ENCODE measurements at regions not wholly inside any gene's neighbourhood (a gene's known extent, or its start where the extent isn't known, plus 50 kb on each side); places are given as distances from the start of the nearest gene placed in this dataset.

DNA sequence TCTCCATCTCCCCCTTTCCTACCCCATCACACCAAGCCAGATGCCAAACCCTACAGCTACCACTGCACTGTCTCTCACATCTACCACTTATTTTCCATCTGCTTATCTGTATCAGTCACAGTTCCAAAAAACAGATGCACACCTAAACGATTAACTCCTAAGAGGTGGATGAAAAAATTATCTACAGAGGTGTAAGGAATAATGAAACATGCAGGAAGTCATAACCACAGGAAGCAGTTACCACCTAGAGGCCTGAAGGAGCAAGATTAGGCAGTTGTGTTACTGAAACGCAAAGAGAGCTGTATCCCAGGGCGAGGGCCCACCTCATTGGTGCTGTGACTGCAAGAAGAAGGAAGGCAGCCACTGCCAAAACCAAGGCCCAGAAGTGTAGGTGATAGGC, 87.8 kb upstream of the FAM241A start:
- DNase-seq (ENCODE audit: low read depth, low spot score) (no peak), FAIRE-seq (no peak)
- Histone ChIP-seq H3K4me2 (ENCODE audit: insufficient read depth, low read length) (no peak overlapping the region), H3K27me3 (ENCODE audit: control insufficient read depth in 2 of 2, insufficient read depth in 2 of 2, low read length in 2 of 2) (no peaks in the 10 kb centered on the region), H3K4me1 (ENCODE audit: control insufficient read depth, extremely low read depth, insufficient read depth, low read length) (peaks cover 9% of the 10 kb centered on the region), H3K27ac (ENCODE audit: insufficient read depth, low read depth, low read length) (no peak overlapping the region), H3K79me2 (ENCODE audit: control insufficient read depth, insufficient read depth, low read length) (no peaks in the 10 kb centered on the region), H3K4me3 (replicated peaks in 1 of 3; ENCODE audit: insufficient read depth in 1 of 3, low read depth in 1 of 3, low read length in 3 of 3) (no peak overlapping the region), H3K9ac (replicated peaks; ENCODE audit: extremely low read depth, insufficient read depth, low read length) (no peak overlapping the region), H4K20me1 (replicated peaks; ENCODE audit: control insufficient read depth, extremely low read depth, insufficient read depth, low read length) (no peaks in the 10 kb centered on the region), H2AFZ (ENCODE audit: low read depth, low read length) (no peak overlapping the region), H3K9me3 (replicated peaks; ENCODE audit: control insufficient read depth, insufficient read depth, low read length) (no peaks in the 10 kb centered on the region), H3K36me3 (ENCODE audit: control insufficient read depth in 2 of 2, extremely low read depth in 1 of 2, insufficient read depth in 2 of 2, low read length in 2 of 2) (no peaks in the 10 kb centered on the region), H3K9me1 (replicated peaks; ENCODE audit: control insufficient read depth, extremely low read depth, insufficient read depth, low read length) (no peaks in the 10 kb centered on the region)
- ChIA-PET CTCF (interaction anchor here (1.0 kb wide), 1 partner anchor 201 kb away, joined by 3 read pairs; no protein-coding TSS in a partner anchor), POLR2A (no interaction called here)
- dilution Hi-C loops (cut with MboI; ENCODE audit: extremely low pct_ligation_motif_present, low sequenced_read_pairs) = no loop called here
- TF ChIP-seq POLR2AphosphoS5 (IDR thresholded peaks at IDR 0.05; ENCODE audit: insufficient read depth, low read depth, low read length) = no peak
- no peak for TF ChIP-seq POLR2A (IDR thresholded peaks at IDR 0.05; ENCODE audit: low read depth, low read length)
- no peak for TF ChIP-seq MYC (IDR thresholded peaks at IDR 0.05; ENCODE audit: low read depth, low read length)
- TF ChIP-seq, protein P1, sequence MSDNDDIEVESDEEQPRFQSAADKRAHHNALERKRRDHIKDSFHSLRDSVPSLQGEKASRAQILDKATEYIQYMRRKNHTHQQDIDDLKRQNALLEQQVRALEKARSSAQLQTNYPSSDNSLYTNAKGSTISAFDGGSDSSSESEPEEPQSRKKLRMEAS (IDR thresholded peaks at IDR 0.05; ENCODE audit: insufficient read depth, insufficient read length) = no peak
- TF ChIP-seq, protein P2, sequence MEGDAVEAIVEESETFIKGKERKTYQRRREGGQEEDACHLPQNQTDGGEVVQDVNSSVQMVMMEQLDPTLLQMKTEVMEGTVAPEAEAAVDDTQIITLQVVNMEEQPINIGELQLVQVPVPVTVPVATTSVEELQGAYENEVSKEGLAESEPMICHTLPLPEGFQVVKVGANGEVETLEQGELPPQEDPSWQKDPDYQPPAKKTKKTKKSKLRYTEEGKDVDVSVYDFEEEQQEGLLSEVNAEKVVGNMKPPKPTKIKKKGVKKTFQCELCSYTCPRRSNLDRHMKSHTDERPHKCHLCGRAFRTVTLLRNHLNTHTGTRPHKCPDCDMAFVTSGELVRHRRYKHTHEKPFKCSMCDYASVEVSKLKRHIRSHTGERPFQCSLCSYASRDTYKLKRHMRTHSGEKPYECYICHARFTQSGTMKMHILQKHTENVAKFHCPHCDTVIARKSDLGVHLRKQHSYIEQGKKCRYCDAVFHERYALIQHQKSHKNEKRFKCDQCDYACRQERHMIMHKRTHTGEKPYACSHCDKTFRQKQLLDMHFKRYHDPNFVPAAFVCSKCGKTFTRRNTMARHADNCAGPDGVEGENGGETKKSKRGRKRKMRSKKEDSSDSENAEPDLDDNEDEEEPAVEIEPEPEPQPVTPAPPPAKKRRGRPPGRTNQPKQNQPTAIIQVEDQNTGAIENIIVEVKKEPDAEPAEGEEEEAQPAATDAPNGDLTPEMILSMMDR (IDR thresholded peaks at IDR 0.05; ENCODE audit: extremely low read depth in 1 of 2, insufficient read depth in 1 of 2, low read depth in 1 of 2, low read length in 2 of 2) = no peak
- no peak for TF ChIP-seq EZH2 (IDR thresholded peaks at IDR 0.05; ENCODE audit: borderline replicate concordance, low read depth, low read length, severe bottlenecking)
- TF ChIP-seq GATA2 (IDR thresholded peaks at IDR 0.05; ENCODE audit: insufficient read depth, insufficient read length, low read depth, low read length) = no peak
- TF ChIP-seq FOS (IDR thresholded peaks at IDR 0.05; ENCODE audit: borderline replicate concordance, insufficient read depth, low read length) = no peak
- no peak for TF ChIP-seq JUN (IDR thresholded peaks at IDR 0.05; ENCODE audit: borderline replicate concordance, insufficient read depth, insufficient read length, low read depth)
- no TSS peak for BruUV-seq (replicated peaks)
- intact Hi-C loops (cut with micrococcal nuclease) = no loop called here

Data from endothelial cell of umbilical vein (primary cell).